ENCODE measurements at regions not wholly inside any gene's neighbourhood (a gene's known extent, or its start where the extent isn't known, plus 50 kb on each side); places are given as distances from the start of the nearest gene placed in this dataset.

- WGBS, 4 donors: 61 to 88% (median 74%) methylated on average over 1 of the region's 1 CpG
- intact Hi-C loops (cut with DNase I): no loop called here
- no peaks in the 10 kb centered on the region for H3K27me3 ChIP-seq
These were observed 1198.9 kb upstream of the PCDH7 start for GRCh38 chr4:29521281-29521680.

DNA sequence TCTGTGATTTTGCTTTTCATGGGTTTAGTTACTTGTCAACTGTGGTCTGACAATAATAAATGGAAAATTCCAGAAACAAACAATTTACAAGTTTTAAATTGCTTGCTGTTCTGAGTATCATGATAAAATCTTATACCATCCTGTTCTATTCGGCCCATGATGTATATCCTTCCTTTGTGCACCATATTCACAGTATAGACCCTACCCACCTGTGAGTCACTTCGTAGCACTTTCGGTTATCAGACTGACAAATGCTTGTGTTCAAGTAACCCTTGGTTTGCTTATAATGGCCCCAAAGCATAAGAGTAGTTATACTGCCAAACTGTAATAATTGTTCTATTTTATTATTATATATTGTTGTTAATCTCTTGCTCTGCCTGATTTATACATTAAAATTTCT, 1183.4 kb upstream of the PCDH7 start:
- intact Hi-C loops (cut with DNase I): no loop called here
- Histone ChIP-seq H3K4me3 (no peak overlapping the region), H3K27me3 (no peaks in the 10 kb centered on the region), H3K36me3 (replicated peaks in 1 of 2) (no peaks in the 10 kb centered on the region), H3K9me3 (replicated peaks in 1 of 3) (no peaks in the 10 kb centered on the region), H3K27ac (no peak overlapping the region), H3K4me1 (replicated peaks in 1 of 2) (no peaks in the 10 kb centered on the region)
- TF ChIP-seq POLR2A (IDR thresholded peaks at IDR 0.05): no peak
- TF ChIP-seq, protein P1, sequence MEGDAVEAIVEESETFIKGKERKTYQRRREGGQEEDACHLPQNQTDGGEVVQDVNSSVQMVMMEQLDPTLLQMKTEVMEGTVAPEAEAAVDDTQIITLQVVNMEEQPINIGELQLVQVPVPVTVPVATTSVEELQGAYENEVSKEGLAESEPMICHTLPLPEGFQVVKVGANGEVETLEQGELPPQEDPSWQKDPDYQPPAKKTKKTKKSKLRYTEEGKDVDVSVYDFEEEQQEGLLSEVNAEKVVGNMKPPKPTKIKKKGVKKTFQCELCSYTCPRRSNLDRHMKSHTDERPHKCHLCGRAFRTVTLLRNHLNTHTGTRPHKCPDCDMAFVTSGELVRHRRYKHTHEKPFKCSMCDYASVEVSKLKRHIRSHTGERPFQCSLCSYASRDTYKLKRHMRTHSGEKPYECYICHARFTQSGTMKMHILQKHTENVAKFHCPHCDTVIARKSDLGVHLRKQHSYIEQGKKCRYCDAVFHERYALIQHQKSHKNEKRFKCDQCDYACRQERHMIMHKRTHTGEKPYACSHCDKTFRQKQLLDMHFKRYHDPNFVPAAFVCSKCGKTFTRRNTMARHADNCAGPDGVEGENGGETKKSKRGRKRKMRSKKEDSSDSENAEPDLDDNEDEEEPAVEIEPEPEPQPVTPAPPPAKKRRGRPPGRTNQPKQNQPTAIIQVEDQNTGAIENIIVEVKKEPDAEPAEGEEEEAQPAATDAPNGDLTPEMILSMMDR (IDR thresholded peaks at IDR 0.05): no peak
- 63 to 77% (median 75%) methylated on average over 3 of the region's 3 CpGs for WGBS, 4 donors
- no peak for DNase-seq

More at GRCh38 chr4:29521281-29521680, 1198.9 kb upstream of the PCDH7 start:
- Histone ChIP-seq H3K4me3 (no peak overlapping the region), H3K36me3 (replicated peaks in 1 of 2) (no peaks in the 10 kb centered on the region), H3K27ac (no peak overlapping the region), H3K4me1 (replicated peaks in 1 of 2) (no peaks in the 10 kb centered on the region), H3K9me3 (replicated peaks in 1 of 3) (no peaks in the 10 kb centered on the region)
- DNase-seq: no peak
- TF ChIP-seq POLR2A (IDR thresholded peaks at IDR 0.05): no peak
- TF ChIP-seq, protein P1 (IDR thresholded peaks at IDR 0.05): no peak

- Histone ChIP-seq H3K36me3 (replicated peaks in 1 of 2) (no peaks in the 10 kb centered on the region), H3K27me3 (no peaks in the 10 kb centered on the region), H3K4me3 (no peak overlapping the region), H3K9me3 (replicated peaks in 1 of 3) (no peaks in the 10 kb centered on the region), H3K4me1 (replicated peaks in 1 of 2) (no peaks in the 10 kb centered on the region), H3K27ac (no peak overlapping the region)
- intact Hi-C loops (cut with DNase I): no loop called here
- 47 to 58% (median 53%) methylated on average over 4 of the region's 4 CpGs for WGBS, 4 donors
- TF ChIP-seq, protein P1 (IDR thresholded peaks at IDR 0.05): no peak
- TF ChIP-seq POLR2A (IDR thresholded peaks at IDR 0.05): no peak
- no peak for DNase-seq
These were observed 1181.1 kb upstream of the PCDH7 start for GRCh38 chr4:29538889-29539646.

DNA sequence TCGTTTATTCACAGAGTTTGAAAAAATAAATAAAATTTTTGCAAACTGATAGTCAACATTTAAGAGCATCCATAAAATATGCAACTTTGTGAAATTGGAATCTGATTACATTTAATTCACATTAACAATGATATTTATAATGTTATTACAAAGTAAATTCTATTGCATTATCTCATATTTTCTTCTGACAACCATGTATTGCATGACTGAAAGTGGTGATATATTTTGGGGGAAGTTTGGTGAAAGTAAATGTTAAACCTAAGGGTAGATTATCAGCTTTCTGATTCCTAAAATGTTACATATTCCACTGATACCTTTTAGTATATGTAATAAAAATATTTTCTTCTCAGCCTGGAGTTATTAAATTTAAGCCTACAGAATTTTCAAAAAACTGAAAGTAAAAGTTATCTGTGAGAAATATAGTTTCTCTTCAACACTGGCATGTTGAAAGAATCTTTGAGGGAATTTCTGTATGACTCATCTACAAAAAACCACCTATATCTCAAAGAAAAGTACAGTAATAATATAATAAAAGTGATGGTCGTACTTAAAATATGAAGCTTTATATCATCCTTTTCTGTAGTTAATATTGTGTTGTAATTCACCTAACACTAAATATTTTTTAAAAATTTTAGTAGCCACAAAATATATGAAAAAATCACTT, 1179.6 kb upstream of the PCDH7 start:
- Histone ChIP-seq H3K9me3 (replicated peaks in 1 of 3) (no peaks in the 10 kb centered on the region), H3K4me1 (replicated peaks in 1 of 2) (no peaks in the 10 kb centered on the region), H3K4me3 (no peak overlapping the region), H3K27me3 (no peaks in the 10 kb centered on the region), H3K36me3 (replicated peaks in 1 of 2) (no peaks in the 10 kb centered on the region), H3K27ac (no peak overlapping the region)
- WGBS, 4 donors: 60 to 73% (median 65%) methylated on average over 2 of the region's 2 CpGs
- TF ChIP-seq, protein P1 (IDR thresholded peaks at IDR 0.05): no peak
- TF ChIP-seq POLR2A (IDR thresholded peaks at IDR 0.05): no peak
- intact Hi-C loops (cut with DNase I): no loop called here
- no peak for DNase-seq

Measured in adrenal gland (tissue), 9 donors.